HG02763 (cell line): ENCODE measurements at regions not wholly inside any gene's neighbourhood (a gene's known extent, or its start where the extent isn't known, plus 50 kb on each side); places are given as distances from the start of the nearest gene placed in this dataset.
"Not testable (repeated sequence)": the region's sequence is repeated elsewhere in the genome, so short reads cannot be mapped to it uniquely, and the experiment has no call there.

Source experiments
- ATAC-seq: cut with Tn5 transposase; IDR thresholded peaks from one replicate; pipeline ENCODE4 v1.9.1; 2021; ENCODE audit warnings: mild to moderate bottlenecking, moderate library complexity; ENCODE audit not compliant: unreplicated experiment

DNA sequence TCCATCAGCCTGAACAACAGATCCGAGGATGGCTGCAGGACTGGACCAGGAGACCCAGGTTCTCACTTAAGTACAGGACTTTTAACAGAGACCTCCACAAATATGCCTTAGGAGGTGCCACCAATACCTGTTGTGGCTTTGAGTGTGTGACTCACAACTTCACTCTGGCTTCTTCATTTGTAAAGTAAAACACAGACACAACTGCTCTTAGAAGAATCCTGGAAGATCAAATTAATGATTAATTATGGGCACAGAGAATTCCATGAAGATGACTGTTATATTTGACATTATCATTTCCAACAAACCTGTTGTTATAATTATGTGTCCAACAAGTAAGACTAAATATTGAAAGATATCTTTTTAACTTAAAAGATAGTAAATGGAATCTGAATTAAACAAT is 481.4 kb upstream of the KLHL29 start:
- ATAC-seq = no peak

DNA sequence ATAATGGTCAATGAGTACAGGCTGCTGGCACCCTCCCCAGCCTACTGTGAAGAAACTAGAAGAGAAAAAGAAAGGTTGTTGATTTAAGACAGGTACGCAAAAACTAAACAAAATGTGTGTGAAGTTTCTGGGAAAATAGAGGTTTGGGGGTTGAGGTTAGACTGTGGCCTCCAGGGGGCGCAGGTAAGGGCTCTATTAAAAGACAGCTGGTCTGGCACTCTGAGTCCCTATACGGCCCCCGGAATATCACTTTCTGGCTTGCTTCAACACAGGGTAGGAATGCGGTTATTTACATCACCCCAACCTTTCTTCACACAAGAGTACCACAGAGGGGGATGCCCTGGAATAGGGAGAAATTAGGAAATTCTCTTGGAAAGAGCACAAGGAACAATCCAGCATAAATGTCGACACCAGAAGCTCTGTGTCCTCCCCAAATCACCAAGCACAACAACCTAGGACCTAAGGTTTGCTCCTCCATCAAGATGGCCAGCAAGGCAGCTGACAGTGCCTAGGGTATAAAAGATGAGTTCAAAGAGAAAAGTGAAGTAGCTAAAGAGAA is 480.8 kb upstream of the KLHL29 start:
- ATAC-seq = no peak

DNA sequence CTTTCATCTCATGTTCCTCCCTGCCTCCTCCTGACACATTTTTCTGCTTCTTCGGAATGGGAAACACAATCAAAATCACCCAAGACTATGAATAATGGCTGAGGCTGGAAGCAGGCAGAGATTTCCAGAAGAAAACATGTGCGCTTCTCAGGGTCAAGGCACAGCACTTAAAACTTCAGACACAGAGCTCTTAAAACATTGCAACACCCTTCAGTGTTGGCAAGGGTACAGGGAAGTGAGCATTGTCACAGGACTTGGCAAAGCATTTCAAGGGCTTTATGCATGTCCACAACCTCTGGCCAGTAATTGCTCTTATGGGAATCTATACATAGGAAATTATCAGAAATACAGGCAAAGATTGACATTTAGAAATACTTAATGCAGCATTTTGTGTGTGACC is 477.6 kb upstream of the KLHL29 start:
- no peak for ATAC-seq

DNA sequence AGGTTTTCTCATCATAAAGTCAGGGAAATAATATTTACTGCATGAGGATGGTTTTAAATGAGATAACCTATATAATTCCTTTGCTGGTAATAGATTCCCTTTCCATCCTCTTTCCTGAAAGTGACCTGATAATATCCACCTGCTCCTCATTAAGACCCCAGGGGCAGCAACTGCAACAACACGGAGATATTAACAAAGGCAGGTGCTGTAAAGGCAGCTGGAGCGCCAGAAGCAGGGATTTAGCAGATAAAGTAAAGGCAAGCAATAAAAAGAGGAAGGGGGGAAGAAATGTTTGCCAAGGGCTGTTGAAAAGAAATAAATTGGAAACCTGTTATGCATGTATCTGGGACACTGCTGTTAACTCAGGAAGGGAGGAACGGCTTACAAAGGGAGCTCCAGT is 472.6 kb upstream of the KLHL29 start:
- ATAC-seq = no peak

DNA sequence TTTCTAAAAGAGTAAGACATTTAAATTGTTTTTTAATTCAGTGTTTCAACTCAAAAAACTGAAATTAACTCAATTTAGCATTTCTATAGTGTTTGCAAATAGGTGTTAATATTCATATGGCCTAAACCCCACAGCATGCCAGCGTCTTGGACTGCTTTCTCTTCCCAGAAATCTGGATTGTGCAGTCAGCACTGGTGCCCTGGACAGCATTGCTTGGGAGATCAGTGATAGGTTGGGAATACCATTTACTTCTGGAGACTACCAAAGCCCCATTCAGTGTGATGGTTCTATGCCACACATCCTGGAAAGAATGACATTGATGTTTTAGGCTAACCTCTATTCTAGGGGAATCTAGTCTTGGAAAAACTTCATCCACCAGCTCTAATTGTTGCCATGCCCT is 455.0 kb upstream of the KLHL29 start:
- ATAC-seq = no peak

DNA sequence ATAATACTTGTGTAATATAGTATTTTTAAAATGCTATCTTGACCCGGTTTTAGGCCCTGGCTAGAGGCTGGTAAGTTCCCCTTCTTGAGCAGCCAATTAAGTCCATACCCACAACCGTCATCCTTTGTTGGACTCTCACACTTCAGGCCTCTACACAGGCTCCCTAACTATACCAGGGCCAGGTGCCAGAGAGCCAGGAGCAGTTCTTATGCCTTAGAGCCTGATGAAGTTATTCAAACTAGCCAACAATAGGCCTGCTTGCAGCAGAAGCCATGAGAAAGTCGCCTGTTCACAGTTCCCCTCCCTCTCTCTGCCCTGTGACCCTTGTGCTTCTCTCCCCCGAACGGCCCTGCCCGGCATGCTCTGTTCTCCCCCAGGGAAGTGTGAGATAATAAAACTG is 454.2 kb upstream of the KLHL29 start:
- ATAC-seq = no peak

DNA sequence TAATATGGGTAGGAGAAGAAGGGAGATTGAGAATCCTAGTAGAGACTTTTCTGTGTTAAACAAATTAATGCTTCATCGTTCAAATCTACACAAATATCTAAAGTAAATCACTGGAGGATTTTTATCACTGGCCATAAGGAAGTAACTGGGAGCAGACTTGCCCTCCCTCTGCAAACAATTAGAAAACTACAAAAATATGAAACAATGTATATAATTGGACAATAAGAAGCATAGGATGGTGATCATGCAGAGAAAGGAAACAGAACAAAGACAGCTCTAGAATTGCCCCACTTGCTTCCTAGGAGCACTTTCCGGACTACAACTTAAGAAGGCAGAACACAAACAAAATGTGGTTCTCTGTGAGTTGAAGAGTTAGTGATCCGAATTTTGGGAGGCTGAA is 452.7 kb upstream of the KLHL29 start:
- ATAC-seq = no peak

DNA sequence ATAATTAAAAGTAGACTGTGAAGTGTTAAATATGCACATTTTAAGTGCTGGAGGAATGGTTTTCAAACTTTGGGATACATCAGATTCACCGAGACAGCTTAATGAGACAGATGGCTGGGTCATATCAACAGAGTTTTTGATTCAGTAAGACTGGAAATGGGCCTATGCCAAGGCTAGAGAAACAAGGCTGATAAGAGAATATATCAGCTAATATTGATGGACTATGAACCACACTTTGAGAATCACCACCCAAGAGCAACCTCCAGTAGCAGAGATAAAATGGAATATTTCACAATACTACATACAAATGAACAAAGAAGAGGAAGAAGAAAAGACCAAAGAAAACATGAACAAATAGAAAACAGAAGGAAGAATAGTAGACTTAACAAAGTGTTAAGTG is 450.2 kb upstream of the KLHL29 start:
- ATAC-seq = no peak

DNA sequence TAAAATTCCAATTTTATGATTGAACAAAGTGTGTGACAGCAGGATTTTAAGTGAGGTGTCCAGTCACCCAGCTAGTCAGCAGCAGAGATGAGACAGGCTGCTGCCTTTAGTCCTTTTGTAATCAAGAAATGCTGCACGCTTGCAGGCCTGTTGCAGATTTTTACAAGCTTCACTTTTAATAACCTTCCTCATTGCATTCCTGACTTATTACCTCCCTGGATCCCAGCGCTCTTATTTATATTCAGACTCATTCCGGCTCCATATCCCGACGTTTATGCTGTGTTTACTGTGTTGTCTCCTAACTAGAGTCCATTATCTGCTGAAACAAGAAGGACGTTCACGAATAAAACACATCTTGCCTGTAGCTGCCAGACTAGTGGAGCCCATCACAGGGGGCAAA is 442.5 kb upstream of the KLHL29 start:
- no peak for ATAC-seq

DNA sequence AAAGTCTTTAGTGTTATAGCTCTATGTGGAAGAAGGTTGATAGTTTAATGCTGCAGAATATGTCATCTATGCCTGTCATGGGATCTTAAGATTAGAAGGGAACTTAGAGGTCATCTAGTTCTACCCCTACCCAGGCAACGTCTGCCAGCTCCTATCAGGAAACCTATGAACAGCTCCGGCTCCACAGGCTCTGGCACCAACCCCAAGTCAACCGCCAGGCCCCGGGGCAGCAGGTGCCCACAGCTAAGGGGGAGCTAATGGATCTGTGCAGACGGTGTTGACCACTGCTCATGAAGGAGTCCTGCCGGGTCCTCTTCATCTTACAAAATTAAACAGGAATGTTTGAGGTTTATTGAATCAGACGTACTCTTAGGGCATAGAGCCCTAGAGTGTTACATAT is 440.8 kb upstream of the KLHL29 start:
- no peak for ATAC-seq

DNA sequence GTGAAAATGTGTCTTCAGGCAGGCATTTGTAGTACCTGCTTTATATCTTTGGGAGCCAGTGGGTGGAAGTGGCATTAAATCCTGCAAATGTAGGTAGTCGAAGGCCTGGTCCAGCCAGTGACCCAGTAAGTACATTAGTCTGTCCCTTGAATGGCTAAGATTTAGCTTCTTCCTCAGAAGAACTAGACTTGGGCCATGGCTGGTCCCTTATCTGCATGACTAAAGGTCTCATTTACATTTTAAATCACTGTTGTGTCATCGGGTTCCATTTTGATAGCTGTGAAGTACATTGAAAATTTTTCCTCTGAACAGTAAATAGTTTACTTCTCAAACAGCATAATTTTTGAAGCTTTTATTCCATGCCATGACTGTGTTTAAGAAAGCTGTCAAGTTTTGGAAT is 438.4 kb upstream of the KLHL29 start:
- ATAC-seq = no peak

DNA sequence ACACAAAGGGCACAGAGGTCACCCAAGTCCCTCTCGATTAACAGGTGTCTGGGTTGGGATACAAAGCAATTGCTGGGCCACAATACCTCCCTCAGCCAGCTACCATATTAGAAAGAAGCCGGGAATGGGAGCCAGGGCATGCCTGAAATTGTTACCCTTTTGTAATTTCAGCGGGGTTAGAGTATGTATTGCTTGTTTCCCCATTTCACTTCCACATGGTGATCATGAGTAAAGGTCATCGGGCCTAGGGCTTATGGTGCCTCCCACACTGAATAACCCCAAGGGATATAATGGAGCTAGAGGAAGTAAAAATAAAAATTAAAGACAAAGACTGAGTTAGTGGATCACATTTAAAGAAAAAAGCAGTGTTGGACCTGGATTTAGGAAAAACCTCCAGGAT is 437.2 kb upstream of the KLHL29 start:
- no peak for ATAC-seq

DNA sequence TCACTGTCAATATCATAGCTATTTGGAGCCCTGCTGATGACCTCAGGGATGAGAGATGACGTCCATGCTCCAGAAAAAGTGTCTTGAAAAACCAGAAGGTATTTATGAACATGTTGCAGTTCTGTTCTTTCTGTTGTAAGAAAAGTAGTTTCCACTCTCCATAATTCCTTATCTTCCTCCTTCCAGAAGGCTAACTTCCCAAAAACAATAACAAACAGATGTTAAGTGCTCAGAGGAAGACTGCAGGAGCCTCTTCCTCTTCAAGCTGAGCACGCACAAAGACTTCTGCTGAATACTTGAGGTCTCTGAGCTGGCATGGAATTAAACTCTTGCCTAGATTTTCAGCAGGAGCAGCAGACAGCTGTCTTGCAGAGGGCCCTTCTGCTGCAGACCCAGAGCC is 434.5 kb upstream of the KLHL29 start:
- no peak for ATAC-seq

DNA sequence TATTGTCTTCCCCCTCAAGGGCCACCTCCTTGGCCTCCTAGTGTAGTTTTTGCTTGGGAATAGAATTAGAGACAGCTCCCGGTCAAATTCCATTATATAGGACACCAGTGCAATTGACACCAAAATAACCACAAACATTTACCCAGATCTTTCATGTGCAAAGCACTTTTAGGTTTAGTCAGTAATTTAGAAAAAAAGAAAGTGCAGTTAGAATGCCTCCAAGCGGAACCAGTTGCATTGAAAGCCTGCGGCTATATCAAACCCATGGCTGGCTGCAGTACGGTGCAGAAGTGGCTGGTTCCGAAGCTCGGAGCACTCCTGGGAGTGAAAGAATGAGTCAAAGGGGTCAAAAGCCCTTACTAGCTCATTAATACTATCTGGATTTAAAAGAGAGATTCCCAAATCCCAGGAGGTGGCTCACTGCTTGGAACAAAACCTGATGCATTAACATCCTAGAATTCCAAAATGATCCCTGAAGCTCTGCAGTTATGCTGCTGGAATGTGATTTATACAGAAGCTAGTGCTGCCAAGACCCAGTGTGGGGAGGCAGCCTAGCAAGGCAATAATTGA is 432.2 kb upstream of the KLHL29 start:
- ATAC-seq = no peak

DNA sequence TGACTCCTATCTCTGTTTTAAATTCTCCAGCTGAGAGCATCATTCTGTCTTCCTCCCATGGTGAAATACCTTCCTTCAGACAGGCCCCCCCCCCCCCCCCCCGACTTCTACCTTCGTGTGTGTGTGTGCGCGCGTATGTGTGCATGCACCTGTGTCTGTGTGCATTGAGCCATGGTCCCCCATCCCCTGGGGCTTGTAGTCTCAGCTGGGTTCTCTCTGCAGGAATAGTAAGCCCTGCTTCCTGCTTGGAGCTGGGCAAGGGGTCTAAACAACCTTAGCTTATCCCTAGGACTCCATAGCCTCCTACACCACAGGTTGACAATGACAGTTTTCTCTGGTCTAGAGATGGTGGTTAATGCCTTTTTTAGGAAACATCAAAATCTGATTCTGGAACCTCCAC is 427.5 kb upstream of the KLHL29 start:
- ATAC-seq = no peak

DNA sequence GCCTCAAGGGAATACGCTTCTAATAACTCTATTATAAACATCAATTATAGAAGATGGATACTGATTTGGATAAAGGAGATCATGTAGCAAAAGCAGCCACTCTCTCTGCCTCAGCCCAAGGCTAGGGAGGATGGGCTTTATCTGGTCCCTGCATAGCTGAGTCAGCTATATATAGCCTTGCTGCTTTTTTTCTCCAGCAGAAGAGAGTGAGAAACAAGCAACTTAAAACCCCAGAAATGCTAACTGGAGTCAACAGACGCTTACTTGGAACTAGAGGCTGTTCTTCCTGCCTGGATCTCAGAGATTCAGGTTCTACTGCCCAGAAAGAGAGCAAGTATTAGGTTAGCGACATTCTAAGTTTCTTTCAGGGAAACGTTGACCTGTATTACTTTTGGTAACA is 426.7 kb upstream of the KLHL29 start:
- no peak for ATAC-seq

DNA sequence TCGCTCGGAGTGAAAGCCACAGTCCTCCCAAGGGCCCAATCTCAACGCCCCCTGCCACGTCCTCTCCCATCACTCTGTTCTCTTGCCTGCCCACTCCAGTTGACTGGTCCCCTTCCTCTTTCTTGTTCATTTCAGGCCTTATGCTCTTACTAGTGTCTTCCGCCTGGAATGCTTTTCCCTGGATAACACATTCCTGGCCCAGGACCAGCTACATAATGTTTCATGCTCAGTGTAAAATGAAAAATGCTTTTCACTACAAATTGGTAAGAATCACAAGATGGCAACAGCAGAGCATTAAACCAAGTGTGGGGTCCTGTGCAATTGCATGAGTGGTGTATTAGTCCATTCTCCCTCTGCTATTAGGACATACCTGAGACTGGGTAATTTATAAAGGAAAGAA is 417.2 kb upstream of the KLHL29 start:
- no peak for ATAC-seq

DNA sequence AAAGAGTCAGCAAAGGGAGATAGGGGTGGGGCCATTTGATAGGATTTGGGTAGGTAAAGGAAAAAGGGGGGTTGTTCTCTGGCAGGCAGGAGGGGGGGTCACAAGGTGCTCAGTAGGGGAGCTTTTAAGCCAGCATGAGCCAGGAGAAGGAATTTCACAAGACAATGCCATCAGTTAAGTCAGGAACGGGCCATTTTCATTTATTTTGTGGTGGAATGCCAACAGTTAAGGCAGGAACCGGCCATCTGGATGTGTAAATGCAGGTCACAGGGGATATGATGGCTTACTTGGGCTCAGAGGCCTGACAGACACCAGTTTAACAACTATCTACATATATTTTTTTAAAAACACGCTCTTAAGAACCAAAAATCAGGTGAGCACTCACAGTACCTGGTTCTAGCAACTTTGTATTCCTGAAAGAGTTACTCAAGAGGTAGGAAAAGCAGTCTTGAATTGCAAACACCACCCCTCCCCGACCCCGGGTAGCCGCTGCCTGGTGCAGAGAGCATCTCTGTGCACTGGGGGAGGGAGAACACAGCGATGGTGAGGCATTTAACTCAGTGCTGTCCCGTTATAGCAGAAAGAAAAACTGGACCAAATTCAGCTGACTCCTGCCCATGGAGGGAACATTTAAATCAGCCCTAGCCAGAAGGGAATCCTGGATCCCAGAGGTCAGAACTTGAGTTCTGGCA is 414.5 kb upstream of the KLHL29 start:
- ATAC-seq = no peak

DNA sequence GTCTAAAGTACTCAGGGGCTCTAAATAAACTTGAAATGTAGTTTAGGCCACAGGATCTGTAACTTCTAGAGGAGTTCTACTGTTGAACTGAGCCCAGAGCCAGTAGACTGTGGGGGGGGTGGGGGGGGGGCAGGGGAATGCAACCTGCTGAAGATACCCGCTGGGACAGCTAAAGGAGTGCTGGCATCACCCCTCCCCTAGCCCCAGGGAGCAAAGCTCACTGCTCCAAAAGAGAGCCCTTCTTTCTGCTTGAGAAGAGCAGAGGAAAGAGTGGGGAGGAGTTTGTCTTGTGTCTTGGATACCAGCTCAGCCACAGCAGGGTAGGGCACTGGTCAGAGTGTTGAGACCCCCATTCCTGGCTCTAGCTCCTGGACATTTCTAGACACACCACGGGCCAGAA is 414.0 kb upstream of the KLHL29 start:
- ATAC-seq = no peak

DNA sequence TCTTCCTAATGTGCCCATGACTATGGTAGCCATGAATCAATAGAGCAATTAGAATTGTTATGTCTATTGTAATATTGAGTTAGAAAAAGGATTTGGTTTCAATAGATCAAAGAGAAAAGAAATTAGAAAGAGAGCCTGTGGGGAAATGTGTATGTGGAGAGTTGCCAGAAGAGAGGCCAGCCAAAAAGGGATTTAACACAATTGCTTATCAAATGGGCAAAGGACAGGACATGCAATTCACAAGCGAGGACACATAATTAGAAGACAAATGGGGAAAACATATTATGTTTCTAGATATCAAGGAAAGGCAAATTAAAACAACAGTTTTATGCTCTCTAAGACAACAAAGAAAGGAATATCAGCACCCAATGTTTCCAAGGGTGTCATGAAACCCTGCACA is 403.2 kb upstream of the KLHL29 start:
- ATAC-seq = no peak

DNA sequence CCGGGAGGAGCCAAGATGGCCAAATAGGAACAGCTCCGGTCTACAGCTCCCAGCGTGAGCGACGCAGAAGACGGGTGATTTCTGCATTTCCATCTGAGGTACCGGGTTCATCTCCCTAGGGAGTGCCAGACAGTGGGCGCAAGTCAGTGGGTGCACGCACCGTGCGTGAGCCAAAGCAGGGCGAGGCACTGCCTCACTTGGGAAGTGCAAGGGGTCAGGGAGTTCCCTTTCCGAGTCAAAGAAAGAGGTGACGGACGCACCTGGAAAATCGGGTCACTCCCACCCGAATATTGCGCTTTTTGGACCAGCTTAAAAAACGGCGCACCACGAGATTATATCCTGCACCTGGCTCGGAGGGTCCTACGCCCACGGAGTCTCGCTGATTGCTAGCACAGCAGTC is 400.8 kb upstream of the KLHL29 start:
- not testable (repeated sequence) for ATAC-seq

DNA sequence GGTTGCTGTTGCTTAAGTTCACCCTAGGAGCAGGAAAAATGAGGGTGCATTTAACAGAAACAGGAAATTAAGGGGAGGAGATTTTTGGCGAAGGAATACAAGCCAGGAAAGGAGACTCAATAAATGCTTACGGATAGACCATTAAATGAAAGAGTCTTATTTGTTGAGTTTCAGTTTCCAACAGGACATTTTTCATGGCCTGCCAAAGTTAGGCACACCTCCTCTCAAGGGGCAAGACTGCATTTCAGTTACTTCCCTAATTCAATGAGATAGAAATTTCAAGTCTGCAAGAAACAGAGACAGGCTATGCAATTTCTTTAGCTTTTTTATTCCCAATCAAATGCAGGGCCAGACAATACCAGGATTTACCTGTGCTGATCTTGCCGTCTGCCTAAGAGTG is 394.7 kb upstream of the KLHL29 start:
- no peak for ATAC-seq

DNA sequence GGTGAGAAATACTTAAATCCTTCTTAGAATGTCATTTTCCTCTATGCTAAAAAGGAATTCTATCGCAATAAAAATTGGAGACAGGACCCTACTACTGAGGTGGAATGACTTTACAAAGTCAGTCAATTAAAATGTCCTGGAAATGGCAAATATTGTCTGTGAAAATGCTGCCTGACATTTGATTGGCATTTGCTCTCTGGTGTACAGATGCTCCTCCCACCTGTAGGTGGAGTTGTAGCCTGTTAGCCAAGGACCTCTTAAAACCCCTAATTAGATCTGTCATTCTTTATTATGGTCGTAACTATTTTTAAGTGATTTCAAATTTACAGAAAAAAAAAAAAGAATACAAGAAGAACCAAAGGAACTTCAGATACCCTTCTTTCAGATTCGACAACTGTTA is 393.1 kb upstream of the KLHL29 start:
- no peak for ATAC-seq
